SU-DHL-6 (cell line): ENCODE measurements at regions not wholly inside any gene's neighbourhood (a gene's known extent, or its start where the extent isn't known, plus 50 kb on each side); places are given as distances from the start of the nearest gene placed in this dataset.
"Not testable (repeated sequence)": the region's sequence is repeated elsewhere in the genome, so short reads cannot be mapped to it uniquely, and the experiment has no call there.

Experiments
- H2AFZ ChIP-seq: fragments of 200-600 bp; sonication (generic); 2 replicates; pipeline ENCODE4 v1.6.1; 2014; ENCODE audit warnings: low read depth, mild to moderate bottlenecking, moderate library complexity, mixed read lengths, antibody characterized with exemption, low read length; ENCODE audit not compliant: severe bottlenecking
- H3F3A ChIP-seq: fragments of 200-600 bp; shearing (Covaris generic); 2 replicates; pipeline ENCODE4 v1.6.0; 2016; ENCODE audit warnings: antibody characterized with exemption, mild to moderate bottlenecking; ENCODE audit not compliant: insufficient read depth
- H3K27ac ChIP-seq: fragments of 200-600 bp; sonication (generic); 2 replicates; pipeline ENCODE4 v1.5.1; 2016; ENCODE audit warnings: low read depth, mild to moderate bottlenecking, low read length, moderate library complexity, mixed read lengths
- H3K27me3 ChIP-seq: fragments of 200-600 bp; sonication (generic), shearing (Covaris generic); 2 replicates; pipeline ENCODE4 v1.6.0; 2014; ENCODE audit warnings: mild to moderate bottlenecking, low read length
- H3K36me3 ChIP-seq: fragments of 200-600 bp; sonication (generic); 2 replicates; pipeline ENCODE4 v1.6.1; 2014; ENCODE audit warnings: mild to moderate bottlenecking, low read length, mixed read lengths
- H3K4me2 ChIP-seq: fragments of 300-600, 200-600 bp; shearing (Covaris generic), sonication (generic); 2 replicates; pipeline ENCODE4 v1.6.0; 2014; ENCODE audit warnings: low read length, low read depth, mild to moderate bottlenecking; ENCODE audit not compliant: poor library complexity, severe bottlenecking
- H3K4me3 ChIP-seq: fragments of 200-600 bp; sonication (generic); 2 replicates; pipeline ENCODE4 v1.5.1; 2014; ENCODE audit warnings: antibody characterized with exemption, low read length, mild to moderate bottlenecking, mixed read lengths; ENCODE audit not compliant: insufficient read depth, poor library complexity, severe bottlenecking
- H3K79me2 ChIP-seq: fragments of 200-600 bp; sonication (generic); 2 replicates; pipeline ENCODE4 v1.6.1; 2014; ENCODE audit warnings: mild to moderate bottlenecking, low read length, moderate library complexity; ENCODE audit not compliant: insufficient read depth
- H3K9ac ChIP-seq: fragments of 200-600 bp; sonication (generic); 2 replicates; pipeline ENCODE4 v1.7.0; 2014; ENCODE audit warnings: mild to moderate bottlenecking, low read length
- H3K9me2 ChIP-seq: fragments of 200-600 bp; sonication (generic); replicated peaks from 2 replicates; pipeline ENCODE4 v1.6.1; 2014; ENCODE audit warnings: low read length; ENCODE audit not compliant: insufficient read depth
- H3K9me3 ChIP-seq: fragments of 200-600 bp; sonication (generic); 2 replicates; pipeline ENCODE4 v1.6.1; 2014; ENCODE audit warnings: low read length, mixed read lengths; ENCODE audit not compliant: insufficient read depth
- H4K20me1 ChIP-seq: fragments of 200-600 bp; sonication (generic); 2 replicates; pipeline ENCODE4 v1.6.1; 2014; ENCODE audit warnings: low read depth, mild to moderate bottlenecking, antibody characterized with exemption, low read length, moderate library complexity, mixed read lengths
- CTCF ChIP-seq: fragments of 200-600 bp; sonication (generic); IDR thresholded peaks from one replicate; pipeline ENCODE4 v1.5.1; 2017; ENCODE audit warnings: antibody characterized with exemption, mild to moderate bottlenecking, low read length, moderate library complexity; ENCODE audit not compliant: insufficient read depth, poor library complexity, severe bottlenecking
- EZH2phosphoT487 ChIP-seq: fragments of 200-600 bp; sonication (generic), shearing (Covaris generic); conservative IDR thresholded peaks from 2 replicates; pipeline ENCODE4 v1.6.1; 2018; ENCODE audit warnings: mild to moderate bottlenecking, antibody characterized with exemption, low read length, moderate library complexity, mixed read lengths

GRCh38 chr4:117135634-117136354 is 50.4 kb upstream of the TRAM1L1 start:
- Histone ChIP-seq H3K36me3 (no peaks in the 10 kb centered on the region), H3K4me3 (no peak overlapping the region), H3K4me2 (no peak overlapping the region), H3K9me2 (no peaks in the 10 kb centered on the region), H3F3A (no peaks in the 10 kb centered on the region), H2AFZ (no peak overlapping the region), H3K9me3 (no peaks in the 10 kb centered on the region), H3K27me3 (no peaks in the 10 kb centered on the region), H3K9ac (no peak overlapping the region), H3K79me2 (no peaks in the 10 kb centered on the region), H4K20me1 (no peaks in the 10 kb centered on the region), H3K27ac (no peak overlapping the region)
- TF ChIP-seq EZH2phosphoT487, result no peak
- TF ChIP-seq CTCF, result no peak

- H2AFZ ChIP-seq, result no peak overlapping the region
- no peak overlapping the region for H3K27ac ChIP-seq
- no peaks in the 10 kb centered on the region for H3K27me3 ChIP-seq
- H4K20me1 ChIP-seq, result no peaks in the 10 kb centered on the region
- H3K9ac ChIP-seq, result no peak overlapping the region
- no peaks in the 10 kb centered on the region for H3K79me2 ChIP-seq
- H3F3A ChIP-seq, result no peaks in the 10 kb centered on the region
- no peak overlapping the region for H3K4me3 ChIP-seq
- no peak for TF ChIP-seq EZH2phosphoT487
- no peak for TF ChIP-seq CTCF
- no peaks in the 10 kb centered on the region for H3K36me3 ChIP-seq
- no peaks in the 10 kb centered on the region for H3K9me3 ChIP-seq
- H3K9me2 ChIP-seq, result no peaks in the 10 kb centered on the region
- H3K4me2 ChIP-seq, result no peak overlapping the region
Observed at GRCh38 chr4:117137145-117137544, 51.8 kb upstream of the TRAM1L1 start.

- H3F3A ChIP-seq, H3K27ac ChIP-seq, H4K20me1 ChIP-seq, H2AFZ ChIP-seq, H3K4me3 ChIP-seq, H3K9ac ChIP-seq, H3K9me3 ChIP-seq, H3K4me2 ChIP-seq, H3K9me2 ChIP-seq, H3K36me3 ChIP-seq, H3K27me3 ChIP-seq, H3K79me2 ChIP-seq: not testable (repeated sequence)
Observed at GRCh38 chr4:117138732-117139131, 53.4 kb upstream of the TRAM1L1 start.

- Histone ChIP-seq H3K9ac (no peak overlapping the region), H2AFZ (no peak overlapping the region), H3K9me2 (no peaks in the 10 kb centered on the region), H4K20me1 (no peaks in the 10 kb centered on the region), H3K36me3 (no peaks in the 10 kb centered on the region), H3K27me3 (no peaks in the 10 kb centered on the region), H3K4me2 (no peak overlapping the region), H3F3A (no peaks in the 10 kb centered on the region), H3K4me3 (no peak overlapping the region), H3K9me3 (no peaks in the 10 kb centered on the region), H3K79me2 (no peaks in the 10 kb centered on the region), H3K27ac (no peak overlapping the region)
- TF ChIP-seq CTCF, result no peak
- TF ChIP-seq EZH2phosphoT487, result no peak
Observed at GRCh38 chr4:117154251-117154650, 68.9 kb upstream of the TRAM1L1 start.
